NCI-H146 (cell line): ENCODE measurements at regions not wholly inside any gene's neighbourhood (a gene's known extent, or its start where the extent isn't known, plus 50 kb on each side); places are given as distances from the start of the nearest gene placed in this dataset.

Source experiments
- DNase-seq: peaks from one replicate; lab custom pipeline; 2025; lab: John Stamatoyannopoulos, UW

DNA sequence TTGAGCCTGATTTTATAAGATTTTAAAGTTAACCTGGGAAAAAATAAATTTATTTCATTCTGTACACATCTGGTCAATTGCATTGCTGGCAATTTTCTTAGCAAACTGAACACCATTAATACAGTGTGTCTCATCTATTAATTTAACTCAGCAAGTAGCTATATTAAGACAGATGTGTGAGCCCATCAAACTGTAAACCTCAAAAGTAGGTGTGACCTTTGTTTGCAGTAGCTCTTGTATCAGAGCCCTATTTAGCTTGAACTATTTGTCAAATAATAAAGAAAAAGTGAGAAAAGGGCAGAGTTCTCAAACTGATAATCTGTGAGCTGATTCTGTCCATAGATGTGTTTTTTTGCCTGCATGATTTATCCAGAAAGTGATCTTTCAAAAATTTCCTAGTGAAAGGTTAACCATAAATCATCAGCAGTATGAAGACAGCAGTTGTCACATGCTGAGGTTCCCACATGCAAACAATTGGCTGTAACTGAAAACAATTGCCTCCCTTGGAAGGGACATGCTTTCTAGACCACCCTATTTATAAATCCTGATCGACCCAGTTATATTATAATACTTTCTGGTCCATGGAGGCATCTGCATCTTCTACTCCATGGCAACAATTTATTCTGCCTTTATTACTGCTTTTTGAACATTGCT lies 646.5 kb downstream of the NSUN3 start:
- DNase-seq, result no peak

DNA sequence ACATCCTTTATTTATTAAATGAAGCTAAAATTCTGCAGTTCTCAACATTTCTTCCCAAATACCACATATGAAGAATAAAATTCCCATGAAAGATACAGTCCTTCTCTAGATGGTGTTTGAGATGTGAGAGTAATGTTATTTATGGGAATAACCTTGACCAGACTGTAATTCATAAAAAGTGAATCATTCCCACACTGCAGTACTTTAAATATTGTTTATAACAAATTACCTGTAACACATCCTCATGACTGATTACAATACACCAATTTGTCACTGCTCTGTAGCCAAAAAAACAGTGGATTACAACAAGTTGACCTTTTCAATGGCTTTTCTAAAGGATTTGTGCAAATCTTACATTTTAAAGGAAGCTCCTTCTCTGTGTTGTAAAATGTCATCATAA lies 651.3 kb downstream of the NSUN3 start:
- no peak for DNase-seq

GRCh38 chr3:94716326-94717018 lies 653.6 kb downstream of the NSUN3 start:
- DNase-seq, result no peak

DNA sequence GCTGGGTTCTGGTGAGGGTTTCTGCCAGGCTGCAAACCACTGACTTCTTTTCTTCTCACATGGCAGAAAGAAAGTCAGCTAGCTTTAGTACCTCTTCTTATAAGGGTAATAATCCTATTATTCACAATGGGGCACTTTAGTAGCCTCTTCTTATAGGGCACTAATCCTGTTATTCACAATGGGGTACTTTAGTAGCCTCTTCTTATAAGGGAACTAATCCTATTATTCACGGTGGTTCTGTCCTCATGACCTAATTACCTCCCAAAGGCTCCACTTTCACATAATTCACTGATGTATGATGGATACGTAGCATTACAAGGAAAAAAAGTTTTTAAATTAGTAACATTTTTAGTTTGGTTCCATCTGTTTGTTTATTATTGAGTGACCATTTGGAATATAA lies 671.3 kb downstream of the NSUN3 start:
- no peak for DNase-seq

- DNase-seq, result no peak
These were observed 672.5 kb downstream of the NSUN3 start for GRCh38 chr3:94735354-94735753.

DNA sequence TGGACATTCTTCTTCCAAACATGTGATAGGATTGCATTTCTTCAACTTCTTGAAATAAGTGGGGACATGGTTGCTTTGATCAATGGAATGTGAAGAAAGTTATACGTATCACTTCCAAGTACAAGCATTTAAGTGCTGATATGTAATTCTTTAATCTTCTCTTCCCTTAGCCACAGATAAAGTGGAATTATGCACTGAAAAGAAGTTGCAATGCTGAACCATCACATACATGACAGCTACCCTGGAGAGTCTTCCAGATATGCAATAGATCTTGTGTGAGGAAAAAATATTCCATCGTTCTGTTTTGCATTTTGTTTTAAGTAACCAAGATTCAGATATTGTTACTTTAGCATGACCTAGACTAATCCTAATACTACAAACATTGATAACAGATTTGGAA lies 674.3 kb downstream of the NSUN3 start:
- DNase-seq, result no peak

GRCh38 chr3:94739420-94739819 lies 676.6 kb downstream of the NSUN3 start:
- no peak for DNase-seq

- DNase-seq, result no peak
These were observed 695.9 kb downstream of the NSUN3 start for GRCh38 chr3:94758751-94759150.

DNA sequence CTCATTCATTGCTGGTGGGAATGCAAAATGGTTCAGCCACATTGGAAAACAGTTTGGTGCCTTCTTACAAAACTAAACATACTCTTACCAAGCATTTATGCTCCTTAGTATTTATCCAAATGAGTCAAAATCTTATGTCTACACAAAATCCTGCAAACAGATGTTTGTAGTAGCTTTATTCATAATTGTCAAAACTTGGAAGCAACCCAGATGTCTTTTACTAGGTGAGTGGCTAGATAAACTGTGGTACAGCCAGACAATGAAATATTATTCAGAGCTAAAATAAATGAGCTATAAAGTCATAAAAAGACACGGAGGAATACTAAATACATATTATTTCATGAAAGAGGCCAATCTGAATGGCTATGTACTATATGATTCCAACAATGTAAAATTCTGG lies 709.5 kb downstream of the NSUN3 start:
- DNase-seq, result no peak

DNA sequence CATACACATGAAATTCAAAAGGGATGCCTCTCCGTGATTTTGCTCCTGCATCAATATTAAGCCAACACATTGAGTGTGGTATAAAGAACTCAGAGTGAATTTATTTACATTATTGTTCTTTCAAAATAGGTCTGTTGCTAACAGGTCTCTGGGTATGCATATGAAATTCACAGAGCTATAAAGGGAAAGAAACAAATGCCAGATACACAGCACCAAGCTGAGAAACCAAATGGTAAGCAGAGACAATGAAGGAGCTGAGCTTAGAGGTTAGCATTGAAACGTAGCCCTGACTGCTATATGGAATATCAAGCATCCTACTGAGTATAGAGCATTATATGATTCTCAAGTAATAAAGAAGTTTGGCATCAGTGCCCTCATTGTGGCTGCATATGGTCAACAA lies 712.9 kb downstream of the NSUN3 start:
- DNase-seq, result no peak

- DNase-seq, result no peak
These were observed 713.6 kb downstream of the NSUN3 start for GRCh38 chr3:94776401-94776915.

GRCh38 chr3:94778289-94778688 lies 715.4 kb downstream of the NSUN3 start:
- no peak for DNase-seq

DNA sequence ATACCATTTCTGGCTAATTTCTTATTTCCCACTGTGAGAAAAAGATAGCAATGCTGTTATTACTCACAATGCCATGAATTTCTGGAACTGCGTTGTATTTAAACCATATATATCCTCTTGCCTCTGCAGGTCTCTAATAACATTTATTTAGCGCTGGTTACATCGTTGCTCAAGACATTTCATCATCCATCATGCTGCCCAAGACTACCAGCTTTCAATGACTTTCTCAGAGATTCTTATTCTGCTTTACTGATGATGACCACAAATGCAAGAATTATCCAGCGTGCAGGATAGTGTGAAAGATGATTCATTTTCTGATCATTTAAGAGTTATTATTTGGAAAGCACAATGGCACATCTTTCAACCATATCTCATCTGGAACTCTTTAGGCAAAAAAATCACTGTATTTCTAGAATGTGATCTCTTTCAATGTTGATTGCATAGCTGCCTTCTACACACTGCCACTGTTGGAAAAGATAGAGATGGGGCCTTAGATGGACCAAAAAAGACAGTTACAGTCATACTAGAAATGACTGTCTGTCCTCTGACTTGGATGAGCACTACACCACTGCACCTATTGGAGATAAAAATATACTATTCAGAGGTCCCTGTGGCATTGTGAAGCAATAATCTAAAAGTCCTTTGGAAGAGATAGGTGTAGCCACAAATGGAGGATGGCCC lies 716.1 kb downstream of the NSUN3 start:
- DNase-seq, result no peak

DNA sequence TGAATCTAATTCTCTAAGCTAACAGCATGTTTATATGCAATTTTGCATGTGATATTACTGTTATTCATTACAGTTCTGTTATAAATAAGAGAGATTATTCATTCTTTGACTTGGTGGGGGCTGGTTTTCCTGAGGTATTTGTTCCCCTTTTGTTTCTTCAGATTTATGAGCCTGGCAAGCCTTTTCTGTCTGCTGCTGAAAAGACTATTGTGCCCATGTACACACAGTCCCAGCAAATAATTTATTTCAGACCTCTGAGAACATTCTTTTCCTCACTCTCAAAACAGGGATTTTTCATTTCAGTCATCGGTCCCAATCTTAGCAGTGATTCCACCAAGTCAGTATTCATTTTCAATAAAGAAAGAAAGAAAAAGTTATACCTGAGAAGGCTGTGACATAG lies 716.8 kb downstream of the NSUN3 start:
- DNase-seq, result no peak

- no peak for DNase-seq
These were observed 721.4 kb downstream of the NSUN3 start for GRCh38 chr3:94784274-94784673.

DNA sequence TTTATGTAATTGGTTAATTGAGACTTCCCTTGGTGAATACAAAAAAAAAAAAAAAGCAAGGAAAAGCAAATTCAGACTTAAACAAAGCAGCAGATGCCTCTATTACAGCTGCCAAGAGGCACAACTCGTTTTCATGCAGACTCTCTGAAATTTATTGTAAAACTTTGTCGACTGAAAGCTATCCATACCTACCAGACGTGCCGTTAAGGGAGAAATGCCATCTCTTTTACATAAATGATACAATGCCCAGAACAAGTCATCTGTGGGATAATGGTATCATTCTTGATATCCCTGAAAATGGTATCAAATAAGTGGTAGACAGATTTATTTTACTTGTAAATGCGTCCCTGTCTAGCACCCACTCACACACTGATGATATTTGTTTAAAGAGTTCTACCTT lies 724.2 kb downstream of the NSUN3 start:
- no peak for DNase-seq

- no peak for DNase-seq
These were observed 724.9 kb downstream of the NSUN3 start for GRCh38 chr3:94787734-94788270.

DNA sequence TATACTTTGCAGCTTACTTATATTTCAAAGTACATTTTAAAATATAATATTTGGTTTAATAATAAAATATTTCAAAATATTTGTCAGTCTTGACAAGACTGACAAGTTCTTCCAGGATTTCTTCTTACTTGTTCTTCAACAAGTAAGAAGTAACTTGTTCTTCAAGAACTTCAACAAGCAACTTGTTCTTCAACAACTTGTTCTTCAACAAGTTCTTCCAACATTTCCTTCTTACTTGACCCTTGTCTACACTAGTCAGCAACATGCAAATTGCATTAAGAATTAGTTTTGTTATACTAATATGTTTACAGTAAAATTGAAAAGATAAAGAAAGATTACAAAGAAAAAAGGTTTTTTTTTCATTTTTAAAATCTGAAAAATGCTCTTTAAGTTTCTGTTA lies 731.7 kb downstream of the NSUN3 start:
- no peak for DNase-seq

- no peak for DNase-seq
These were observed 736.7 kb downstream of the NSUN3 start for GRCh38 chr3:94799420-94800060.

- no peak for DNase-seq
These were observed 749.0 kb downstream of the NSUN3 start for GRCh38 chr3:94811836-94812235.

- no peak for DNase-seq
These were observed 758.4 kb downstream of the NSUN3 start for GRCh38 chr3:94821241-94821640.

DNA sequence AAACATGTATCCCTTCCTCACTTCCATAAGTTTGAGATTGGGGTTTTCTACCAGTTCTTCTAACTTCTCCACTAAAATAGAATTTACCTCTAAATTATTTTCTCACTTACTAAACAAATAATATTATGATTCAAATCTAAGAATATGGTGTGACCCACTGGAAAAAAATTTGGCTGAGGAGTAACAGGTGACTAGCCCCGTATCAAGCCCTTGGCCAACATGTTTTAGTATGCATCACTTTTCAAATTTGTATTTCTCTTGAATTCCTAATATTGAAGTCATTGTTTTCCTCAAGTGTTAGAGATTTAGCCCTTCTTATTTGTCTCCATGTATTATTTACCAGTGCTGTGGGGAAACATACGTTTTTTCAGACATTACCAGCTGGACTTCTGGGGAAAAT lies 759.4 kb downstream of the NSUN3 start:
- no peak for DNase-seq
